Coronary artery (tissue), 2 donors: ENCODE measurements at regions not wholly inside any gene's neighbourhood (a gene's known extent, or its start where the extent isn't known, plus 50 kb on each side); places are given as distances from the start of the nearest gene placed in this dataset.

Experiments
- DNase-seq: peaks from one replicate; pipeline ENCODE4 v3.0.0-alpha.2; 2017; ENCODE audit warnings: low spot score
- H3K27ac ChIP-seq, 2 donors: fragments of 200-600 bp; sonication (generic); one replicate each; pipeline ENCODE4 v1.5.1; 2016 to 2019
- H3K4me3 ChIP-seq: fragments of 200-600 bp; sonication (generic); 2 replicates; pipeline ENCODE4 v1.5.1; 2016; ENCODE audit warnings: mild to moderate bottlenecking, moderate library complexity
- TF ChIP-seq, protein P1 (sequence below): fragments of 200-600 bp; sonication (generic); IDR thresholded peaks from one replicate; pipeline ENCODE4 v1.5.1; 2019; ENCODE audit warnings: antibody characterized with exemption

DNA sequence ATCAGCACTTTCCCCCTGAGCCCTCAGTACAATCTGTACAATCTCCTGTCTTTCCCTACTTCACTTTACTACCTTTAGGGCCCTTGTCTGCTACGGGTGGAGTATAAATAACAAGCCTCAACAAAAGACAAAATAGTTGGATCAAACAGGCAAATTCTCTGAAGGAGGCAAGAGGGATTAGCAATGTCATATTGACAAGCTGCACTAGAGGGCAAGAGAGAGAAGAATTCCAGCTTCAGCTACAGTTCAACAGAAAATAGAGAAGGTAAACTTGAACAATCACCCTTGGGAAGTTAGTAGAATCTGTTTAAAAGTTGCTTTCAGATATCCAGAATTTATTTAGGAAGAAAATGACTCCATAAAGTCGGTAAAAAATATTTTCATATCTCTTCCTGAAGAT lies 68.4 kb upstream of the IZUMO3 start:
- H3K4me3 ChIP-seq = no peak overlapping the region
- TF ChIP-seq, protein P1, sequence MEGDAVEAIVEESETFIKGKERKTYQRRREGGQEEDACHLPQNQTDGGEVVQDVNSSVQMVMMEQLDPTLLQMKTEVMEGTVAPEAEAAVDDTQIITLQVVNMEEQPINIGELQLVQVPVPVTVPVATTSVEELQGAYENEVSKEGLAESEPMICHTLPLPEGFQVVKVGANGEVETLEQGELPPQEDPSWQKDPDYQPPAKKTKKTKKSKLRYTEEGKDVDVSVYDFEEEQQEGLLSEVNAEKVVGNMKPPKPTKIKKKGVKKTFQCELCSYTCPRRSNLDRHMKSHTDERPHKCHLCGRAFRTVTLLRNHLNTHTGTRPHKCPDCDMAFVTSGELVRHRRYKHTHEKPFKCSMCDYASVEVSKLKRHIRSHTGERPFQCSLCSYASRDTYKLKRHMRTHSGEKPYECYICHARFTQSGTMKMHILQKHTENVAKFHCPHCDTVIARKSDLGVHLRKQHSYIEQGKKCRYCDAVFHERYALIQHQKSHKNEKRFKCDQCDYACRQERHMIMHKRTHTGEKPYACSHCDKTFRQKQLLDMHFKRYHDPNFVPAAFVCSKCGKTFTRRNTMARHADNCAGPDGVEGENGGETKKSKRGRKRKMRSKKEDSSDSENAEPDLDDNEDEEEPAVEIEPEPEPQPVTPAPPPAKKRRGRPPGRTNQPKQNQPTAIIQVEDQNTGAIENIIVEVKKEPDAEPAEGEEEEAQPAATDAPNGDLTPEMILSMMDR = no peak
- DNase-seq = no peak
- no peak overlapping the region for H3K27ac ChIP-seq

DNA sequence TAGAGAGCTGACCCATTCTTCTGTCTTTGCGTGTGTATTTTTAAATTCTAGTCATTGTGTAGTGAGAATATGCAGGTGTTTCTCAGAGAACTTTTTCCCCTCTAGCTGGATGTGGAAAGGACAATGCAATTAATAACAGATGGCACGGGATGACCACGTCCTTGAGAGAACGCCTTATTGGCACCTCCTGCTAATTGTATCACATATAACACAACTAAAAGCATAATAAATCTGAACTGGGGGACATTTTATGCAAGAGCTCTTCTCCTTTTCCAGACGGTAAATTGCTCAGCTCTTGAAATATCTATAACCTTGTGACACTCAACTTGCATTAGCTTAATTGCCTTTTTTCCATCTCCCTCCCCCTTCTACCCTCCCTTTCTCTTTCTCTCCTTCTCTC lies 62.9 kb upstream of the IZUMO3 start:
- Histone ChIP-seq H3K27ac (no peak overlapping the region), H3K4me3 (no peak overlapping the region)
- TF ChIP-seq, protein P1 = no peak
- DNase-seq = no peak

DNA sequence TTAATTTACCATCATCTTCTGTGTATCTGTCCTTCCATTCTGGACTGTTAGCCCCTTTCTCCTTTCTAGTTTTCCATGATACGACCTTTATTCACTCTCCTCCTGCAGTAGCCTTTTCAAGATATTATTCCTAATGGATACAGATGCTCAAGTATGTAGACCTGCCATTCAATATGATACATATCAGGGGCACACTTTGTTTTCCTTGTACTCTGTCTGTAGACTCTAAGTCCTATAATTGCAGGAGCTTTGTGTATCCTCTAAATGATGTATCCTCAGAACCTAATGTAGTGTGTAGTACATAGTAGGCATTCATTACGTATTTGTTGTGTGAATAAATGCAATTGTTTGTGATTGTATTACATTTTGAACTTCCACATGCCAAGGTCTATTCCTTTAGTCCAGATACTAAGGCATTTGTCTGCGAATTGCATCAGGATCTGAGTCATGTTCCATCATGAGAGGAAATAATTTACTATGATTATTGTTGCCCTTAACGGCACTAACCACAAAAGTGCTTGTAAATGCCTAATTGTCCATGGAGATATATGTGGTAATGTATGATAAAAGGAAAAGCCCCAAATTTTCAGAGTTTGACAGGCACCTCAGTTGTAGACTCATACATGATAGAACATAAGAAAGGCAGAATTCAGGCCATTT lies 57.1 kb upstream of the IZUMO3 start:
- DNase-seq = no peak
- Histone ChIP-seq H3K27ac (no peak overlapping the region), H3K4me3 (no peak overlapping the region)
- TF ChIP-seq, protein P1 = no peak
